Neutrophil (primary cell): ENCODE measurements at regions not wholly inside any gene's neighbourhood (a gene's known extent, or its start where the extent isn't known, plus 50 kb on each side); places are given as distances from the start of the nearest gene placed in this dataset.

Experiments used
- H3K27ac ChIP-seq: fragments of 200-600 bp; sonication (generic); 2 replicates; pipeline ENCODE4 v1.5.1; 2016; ENCODE audit warnings: mild to moderate bottlenecking, moderate library complexity
- H3K27me3 ChIP-seq: fragments of 200-600 bp; sonication (generic); 2 replicates; pipeline ENCODE4 v1.6.0; 2016; ENCODE audit warnings: mild to moderate bottlenecking
- H3K36me3 ChIP-seq: fragments of 200-600 bp; sonication (generic); 2 replicates; pipeline ENCODE4 v1.5.1; 2017
- H3K4me1 ChIP-seq, 2 experiments: fragments of 200-600 bp in 1 of 2; sonication (generic) in 1 of 2; 1 replicate in 1 of 2; 2 replicates in 1 of 2; pipeline versions ENCODE4 v1.5.1 to v1.6.1; 2013 to 2016; ENCODE audit warnings: low read depth in 1 of 2, low read length in 1 of 2, mild to moderate bottlenecking in 1 of 2, moderate library complexity in 1 of 2; ENCODE audit not compliant: control insufficient read depth in 1 of 2, insufficient read depth in 1 of 2
- H3K4me3 ChIP-seq, 2 experiments: fragments of 200-600 bp in 1 of 2; sonication (generic) in 1 of 2; 1 replicate in 1 of 2; 2 replicates in 1 of 2; pipeline ENCODE4 v1.5.1; 2013 to 2016; ENCODE audit warnings: low read depth in 1 of 2, low read length in 1 of 2, mild to moderate bottlenecking in 1 of 2, moderate library complexity in 1 of 2
- H3K9me3 ChIP-seq: fragments of 200-600 bp; sonication (generic); 2 replicates; pipeline ENCODE4 v1.5.1; 2016
- CTCF ChIP-seq: fragments of 200-600 bp; sonication (generic); IDR thresholded peaks from 2 replicates; pipeline ENCODE4 v1.5.1; 2016; ENCODE audit warnings: antibody characterized with exemption

GRCh38 chr16:79844603-79845002 lies 244.1 kb upstream of the MAF start:
- Histone ChIP-seq H3K4me3 (no peak overlapping the region), H3K9me3 (no peaks in the 10 kb centered on the region), H3K27ac (no peak overlapping the region), H3K4me1 (no peaks in the 10 kb centered on the region), H3K27me3 (no peaks in the 10 kb centered on the region), H3K36me3 (no peaks in the 10 kb centered on the region)
- no peak for TF ChIP-seq CTCF

DNA sequence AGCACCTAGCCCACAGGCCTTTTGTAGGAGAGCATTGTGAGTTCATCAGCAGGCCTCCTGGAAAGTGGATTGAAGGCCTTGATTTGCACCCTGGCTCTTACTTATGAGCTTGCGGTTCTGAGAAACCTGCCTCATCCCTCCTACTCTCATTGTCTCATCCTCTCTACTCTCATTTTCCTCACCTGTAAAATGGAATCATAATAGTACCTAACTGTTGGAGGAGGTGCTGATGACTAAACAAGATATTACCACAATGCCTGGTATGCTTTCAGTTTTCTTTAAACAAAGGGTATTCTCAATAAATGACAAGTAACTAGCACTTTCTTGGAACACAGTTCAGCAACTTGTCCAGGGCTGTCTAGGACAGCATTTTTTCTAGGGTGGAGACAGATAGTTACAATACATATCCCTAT lies 243.1 kb upstream of the MAF start:
- Histone ChIP-seq H3K4me3 (no peak overlapping the region), H3K9me3 (no peaks in the 10 kb centered on the region), H3K27me3 (no peaks in the 10 kb centered on the region), H3K27ac (no peak overlapping the region), H3K36me3 (no peaks in the 10 kb centered on the region), H3K4me1 (no peaks in the 10 kb centered on the region)
- TF ChIP-seq CTCF = no peak

GRCh38 chr16:79843145-79843544 lies 242.6 kb upstream of the MAF start:
- no peaks in the 10 kb centered on the region for H3K9me3 ChIP-seq
- no peaks in the 10 kb centered on the region for H3K4me1 ChIP-seq
- no peaks in the 10 kb centered on the region for H3K27me3 ChIP-seq
- H3K4me3 ChIP-seq = no peak overlapping the region
- H3K27ac ChIP-seq = no peak overlapping the region
- no peak for TF ChIP-seq CTCF
- no peaks in the 10 kb centered on the region for H3K36me3 ChIP-seq

- Histone ChIP-seq H3K4me3 (no peak overlapping the region), H3K36me3 (no peaks in the 10 kb centered on the region), H3K27me3 (no peaks in the 10 kb centered on the region), H3K9me3 (no peaks in the 10 kb centered on the region), H3K27ac (no peak overlapping the region), H3K4me1 (no peaks in the 10 kb centered on the region)
- TF ChIP-seq CTCF = no peak
Observed at GRCh38 chr16:79842197-79842596, 241.7 kb upstream of the MAF start.

DNA sequence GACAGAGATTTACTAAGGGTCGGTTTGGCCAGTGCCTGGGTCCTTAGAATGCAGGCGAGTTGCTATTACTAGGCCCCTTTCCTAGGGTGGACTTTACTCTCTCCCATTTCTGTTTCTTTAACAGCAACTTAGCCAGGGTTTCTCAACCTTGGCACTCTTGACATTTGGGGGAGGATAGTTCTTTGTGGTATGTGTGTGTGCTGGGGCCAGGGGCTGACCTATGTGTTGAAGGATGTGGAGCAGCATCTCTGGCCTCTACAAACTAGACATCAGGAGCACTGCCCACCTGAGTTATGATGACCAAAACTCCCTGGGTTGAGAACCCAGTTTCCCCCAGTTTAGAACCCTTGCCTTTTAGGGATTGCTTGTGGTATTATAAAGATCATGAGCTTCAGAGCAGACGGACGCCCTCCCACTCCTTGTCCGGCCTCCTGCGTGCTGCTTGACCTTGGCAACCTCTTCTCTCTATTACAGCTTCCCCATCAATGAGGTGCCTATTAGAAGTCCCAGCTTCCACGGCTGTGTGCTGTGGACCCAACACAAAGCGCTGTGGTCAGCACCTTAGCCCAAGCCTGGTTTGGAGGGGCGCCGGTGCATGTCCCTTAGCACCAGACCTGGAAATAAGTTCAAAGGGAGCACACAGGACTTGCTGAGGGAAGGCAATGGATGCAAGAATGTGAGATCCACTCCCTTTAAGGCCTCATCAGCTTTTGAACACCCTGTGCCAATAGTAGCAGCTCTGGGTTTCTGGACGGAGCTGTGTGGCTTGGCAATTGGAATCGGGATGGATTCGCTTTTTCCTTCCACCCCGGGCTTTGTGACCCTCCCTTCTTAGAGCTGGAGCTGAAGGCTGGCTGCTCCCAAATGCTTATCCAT lies 239.2 kb upstream of the MAF start:
- Histone ChIP-seq H3K4me3 (no peak overlapping the region), H3K4me1 (no peaks in the 10 kb centered on the region), H3K36me3 (no peaks in the 10 kb centered on the region), H3K27me3 (no peaks in the 10 kb centered on the region), H3K9me3 (no peaks in the 10 kb centered on the region), H3K27ac (no peak overlapping the region)
- TF ChIP-seq CTCF = no peak
